HCT116 (cell line): ENCODE measurements at regions not wholly inside any gene's neighbourhood (a gene's known extent, or its start where the extent isn't known, plus 50 kb on each side); places are given as distances from the start of the nearest gene placed in this dataset.

Experiments used
- CBX3 ChIP-seq: IDR thresholded peaks from 2 replicates; pipeline ENCODE4 v1.6.1; 2012; ENCODE audit warnings: low read depth
- EZH2phosphoT487 ChIP-seq: fragments of 200-600 bp; IDR thresholded peaks from 2 replicates; pipeline ENCODE4 v1.6.1; 2018; ENCODE audit warnings: antibody characterized with exemption, borderline replicate concordance
- JUND ChIP-seq: IDR thresholded peaks from 2 replicates; pipeline ENCODE4 v1.6.1; 2012
- YY1 ChIP-seq: IDR thresholded peaks from 2 replicates; pipeline ENCODE4 v1.6.1; 2011; ENCODE audit warnings: low read length, low read depth, moderate library complexity, mild to moderate bottlenecking; ENCODE audit not compliant: insufficient replicate concordance; ENCODE audit errors: extremely low read depth
- ZNF274 ChIP-seq: fragments of 200-500 bp; sonication (Bioruptor generic); IDR thresholded peaks from 2 replicates; pipeline ENCODE4 v1.6.1; 2014; ENCODE audit warnings: mild to moderate bottlenecking, low read depth, low read length, inconsistent platforms
- TF ChIP-seq, protein P1 (sequence below), 3 experiments: fragments of 200-600 bp in 1 of 3; sonication (generic) in 1 of 3; IDR thresholded peaks in 2 of 3; conservative IDR thresholded peaks in 1 of 3; 2 replicates each; pipeline ENCODE4 v1.5.1; 2012 to 2017; ENCODE audit warnings: low read depth in 2 of 3, low read length in 2 of 3, antibody characterized with exemption in 1 of 3, borderline replicate concordance in 1 of 3, control low read depth in 1 of 3, mild to moderate bottlenecking in 1 of 3, mixed read lengths in 1 of 3, mixed run types in 1 of 3, moderate library complexity in 1 of 3; ENCODE audit not compliant: insufficient read depth in 1 of 3

DNA sequence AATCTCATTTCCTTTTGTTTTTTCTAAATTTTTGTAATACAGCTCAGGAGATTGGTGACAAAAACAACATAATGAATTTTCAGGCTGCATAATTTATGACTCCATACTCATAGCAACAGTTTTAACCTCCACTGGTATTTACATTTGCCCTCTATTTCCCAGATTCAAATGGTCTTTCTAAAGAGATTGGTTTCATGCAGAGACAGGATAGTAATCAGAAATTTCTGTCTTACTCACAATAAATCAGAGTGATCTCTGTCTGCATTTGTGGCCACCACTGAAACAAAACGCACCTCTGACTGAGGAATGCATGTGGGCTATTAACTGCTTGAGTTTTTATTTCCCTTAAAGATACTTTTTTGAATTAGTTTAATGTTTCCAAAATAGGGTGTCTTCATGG, 1526.0 kb downstream of the CDH8 start:
- TF ChIP-seq EZH2phosphoT487 (no peak), YY1 (no peak), JUND (no peak), ZNF274 (no peak), CBX3 (no peak)
- TF ChIP-seq, protein P1, sequence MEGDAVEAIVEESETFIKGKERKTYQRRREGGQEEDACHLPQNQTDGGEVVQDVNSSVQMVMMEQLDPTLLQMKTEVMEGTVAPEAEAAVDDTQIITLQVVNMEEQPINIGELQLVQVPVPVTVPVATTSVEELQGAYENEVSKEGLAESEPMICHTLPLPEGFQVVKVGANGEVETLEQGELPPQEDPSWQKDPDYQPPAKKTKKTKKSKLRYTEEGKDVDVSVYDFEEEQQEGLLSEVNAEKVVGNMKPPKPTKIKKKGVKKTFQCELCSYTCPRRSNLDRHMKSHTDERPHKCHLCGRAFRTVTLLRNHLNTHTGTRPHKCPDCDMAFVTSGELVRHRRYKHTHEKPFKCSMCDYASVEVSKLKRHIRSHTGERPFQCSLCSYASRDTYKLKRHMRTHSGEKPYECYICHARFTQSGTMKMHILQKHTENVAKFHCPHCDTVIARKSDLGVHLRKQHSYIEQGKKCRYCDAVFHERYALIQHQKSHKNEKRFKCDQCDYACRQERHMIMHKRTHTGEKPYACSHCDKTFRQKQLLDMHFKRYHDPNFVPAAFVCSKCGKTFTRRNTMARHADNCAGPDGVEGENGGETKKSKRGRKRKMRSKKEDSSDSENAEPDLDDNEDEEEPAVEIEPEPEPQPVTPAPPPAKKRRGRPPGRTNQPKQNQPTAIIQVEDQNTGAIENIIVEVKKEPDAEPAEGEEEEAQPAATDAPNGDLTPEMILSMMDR (IDR thresholded peaks at IDR 0.05 in 2 of 3, conservative IDR thresholded peaks at IDR 0.05 in 1 of 3; ENCODE audit: borderline replicate concordance in 1 of 3, insufficient read depth in 1 of 3, low read depth in 2 of 3, low read length in 2 of 3) = no peak
